CD4-positive, alpha-beta T cell (primary cell): ENCODE measurements at regions not wholly inside any gene's neighbourhood (a gene's known extent, or its start where the extent isn't known, plus 50 kb on each side); places are given as distances from the start of the nearest gene placed in this dataset.
"Not testable (repeated sequence)": the region's sequence is repeated elsewhere in the genome, so short reads cannot be mapped to it uniquely, and the experiment has no call there.

Experiments
- ATAC-seq: fragments of 200-7000 bp; cut with Tn5 transposase; one replicate; pipeline ENCODE4 v1.10.0; 2022; ENCODE audit warnings: mild to moderate bottlenecking; ENCODE audit not compliant: poor library complexity
- CTCF ChIA-PET: fragments of 350-600 bp; sonication (Branson Sonifier 250); formaldehyde crosslinking; loops from one replicate; lab custom pipeline; 2021; ENCODE audit warnings: antibody characterized with exemption, inconsistent platforms; lab: Charles Lee
- POLR2A ChIA-PET: fragments of 350-600 bp; sonication (Branson Sonifier 250); formaldehyde crosslinking; loops from one replicate; lab custom pipeline; 2021; ENCODE audit warnings: antibody characterized with exemption, inconsistent platforms; lab: Charles Lee
- DNase-seq, 14 experiments: peaks; one replicate each; pipeline ENCODE4 v3.0.0-alpha.2; 2013 to 2020; ENCODE audit warnings: mixed read lengths in 2 of 14
- H3K27ac ChIP-seq, 2 donors: one replicate each; pipeline versions ENCODE4 v1.5.1 to v1.7.0; 2013; ENCODE audit warnings: low read length in 2 of 2, low read depth in 1 of 2, mild to moderate bottlenecking in 1 of 2
- H3K27me3 ChIP-seq, 2 experiments: 1 replicate in 1 of 2; 2 replicates in 1 of 2; pipeline versions ENCODE4 v1.6.1 to v1.7.0; 2013; ENCODE audit warnings: low read length in 2 of 2, control low read depth in 1 of 2, mild to moderate bottlenecking in 1 of 2, moderate library complexity in 1 of 2; ENCODE audit not compliant: insufficient read depth in 2 of 2, control insufficient read depth in 1 of 2
- H3K36me3 ChIP-seq: one replicate; pipeline ENCODE4 v1.6.1; 2013; ENCODE audit warnings: low read length, control low read depth; ENCODE audit not compliant: insufficient read depth
- H3K4me1 ChIP-seq: one replicate; pipeline ENCODE4 v1.6.1; 2013; ENCODE audit warnings: low read length, control low read depth; ENCODE audit not compliant: insufficient read depth
- H3K4me3 ChIP-seq: one replicate; pipeline ENCODE4 v1.5.1; 2013; ENCODE audit warnings: mild to moderate bottlenecking, low read length, moderate library complexity
- H3K9me3 ChIP-seq, 2 experiments: 1 replicate in 1 of 2; 2 replicates in 1 of 2; pipeline versions ENCODE4 v1.6.1 to v1.7.0; 2013; ENCODE audit warnings: low read length in 2 of 2, mild to moderate bottlenecking in 2 of 2, control low read depth in 1 of 2, moderate library complexity in 1 of 2; ENCODE audit not compliant: control insufficient read depth in 1 of 2, insufficient read depth in 1 of 2
- H3K27ac Mint-ChIP-seq: one replicate; pipeline ENCODE4 v1.8.0; 2020; ENCODE audit warnings: mixed read lengths
- H3K27me3 Mint-ChIP-seq: one replicate; pipeline ENCODE4 v1.8.0; 2021; ENCODE audit warnings: mixed read lengths
- H3K36me3 Mint-ChIP-seq: one replicate; pipeline ENCODE4 v1.8.0; 2021; ENCODE audit warnings: low read depth, mixed read lengths
- H3K4me1 Mint-ChIP-seq: one replicate; pipeline ENCODE4 v1.8.0; 2021; ENCODE audit warnings: low read depth, mixed read lengths
- H3K4me3 Mint-ChIP-seq: one replicate; pipeline ENCODE4 v1.8.0; 2020; ENCODE audit warnings: mild to moderate bottlenecking, mixed read lengths
- H3K9me3 Mint-ChIP-seq: one replicate; pipeline ENCODE4 v1.8.0; 2020; ENCODE audit warnings: mixed read lengths
- intact Hi-C, 2 experiments: fragments of 100-400 bp; cut with DNase I in 1 of 2; cut with micrococcal nuclease in 1 of 2; formaldehyde crosslinking; loops; one replicate each; pipeline versions ENCODE4 v1.15.1 to v1.9.0; 2023 to 2025; cut with DNase I, micrococcal nuclease
- TF ChIP-seq, protein P1 (sequence below): fragments of 200-600 bp; IDR thresholded peaks from one replicate; pipeline ENCODE4 v1.8.0; 2022; ENCODE audit warnings: antibody characterized with exemption, mild to moderate bottlenecking

DNA sequence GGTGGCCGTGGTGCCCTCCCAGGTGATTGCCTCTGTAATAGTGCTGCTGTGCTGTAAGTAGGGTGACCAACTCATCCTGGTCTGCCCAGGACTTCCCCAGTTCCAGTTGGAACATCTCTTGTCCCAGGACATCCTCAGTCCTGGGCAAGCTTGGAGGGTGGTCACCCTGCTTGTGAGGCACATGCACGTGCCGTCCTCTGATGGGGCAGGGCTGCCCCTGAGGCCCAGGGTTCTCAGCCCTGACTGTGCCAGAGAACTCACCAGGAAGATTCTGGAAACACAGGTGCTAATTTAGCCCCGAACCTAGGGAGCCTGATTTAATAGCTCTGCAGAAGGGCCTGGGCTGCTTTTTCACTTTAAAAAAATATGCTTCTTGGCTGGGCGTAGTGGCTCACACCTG, 120.9 kb upstream of the PHACTR3 start:
- CTCF ChIA-PET = no interaction called here
- no peak overlapping the region for H3K4me3 Mint-ChIP-seq

DNA sequence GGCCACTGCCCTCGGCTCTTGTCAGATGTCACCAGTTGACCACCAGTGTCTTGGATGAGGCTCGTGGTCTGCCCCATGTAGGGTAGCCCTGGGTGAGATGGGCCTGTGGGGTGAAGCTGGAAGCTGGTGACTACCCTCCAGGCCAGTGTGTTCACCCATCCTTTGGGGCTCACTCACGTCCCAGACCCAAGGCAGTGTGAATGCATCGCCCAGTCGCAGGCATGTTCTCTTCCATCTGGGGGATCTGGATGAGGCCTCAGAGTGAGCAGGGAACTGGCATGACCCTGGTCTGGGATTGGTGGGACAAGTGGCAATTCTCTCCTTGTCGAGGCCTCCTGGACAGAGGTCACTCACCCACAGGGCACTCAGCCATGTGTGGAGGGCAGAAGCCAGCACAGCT, 120.1 kb upstream of the PHACTR3 start:
- Histone ChIP-seq H3K27ac (no peak overlapping the region), H3K27me3 (peaks cover 14 to 22% of the 10 kb centered on the region in 2 experiments), H3K9me3 (no peaks in the 10 kb centered on the region), H3K4me3 (no peak overlapping the region), H3K4me1 (no peaks in the 10 kb centered on the region), H3K36me3 (no peaks in the 10 kb centered on the region)
- Mint-ChIP-seq H3K4me3 (no peak overlapping the region), H3K27me3 (peaks cover 28% of the 10 kb centered on the region), H3K4me1 (no peaks in the 10 kb centered on the region), H3K9me3 (no peaks in the 10 kb centered on the region), H3K27ac (no peak overlapping the region), H3K36me3 (no peaks in the 10 kb centered on the region)
- CTCF ChIA-PET = no interaction called here
- intact Hi-C loops = no loop called here
- TF ChIP-seq, protein P1, sequence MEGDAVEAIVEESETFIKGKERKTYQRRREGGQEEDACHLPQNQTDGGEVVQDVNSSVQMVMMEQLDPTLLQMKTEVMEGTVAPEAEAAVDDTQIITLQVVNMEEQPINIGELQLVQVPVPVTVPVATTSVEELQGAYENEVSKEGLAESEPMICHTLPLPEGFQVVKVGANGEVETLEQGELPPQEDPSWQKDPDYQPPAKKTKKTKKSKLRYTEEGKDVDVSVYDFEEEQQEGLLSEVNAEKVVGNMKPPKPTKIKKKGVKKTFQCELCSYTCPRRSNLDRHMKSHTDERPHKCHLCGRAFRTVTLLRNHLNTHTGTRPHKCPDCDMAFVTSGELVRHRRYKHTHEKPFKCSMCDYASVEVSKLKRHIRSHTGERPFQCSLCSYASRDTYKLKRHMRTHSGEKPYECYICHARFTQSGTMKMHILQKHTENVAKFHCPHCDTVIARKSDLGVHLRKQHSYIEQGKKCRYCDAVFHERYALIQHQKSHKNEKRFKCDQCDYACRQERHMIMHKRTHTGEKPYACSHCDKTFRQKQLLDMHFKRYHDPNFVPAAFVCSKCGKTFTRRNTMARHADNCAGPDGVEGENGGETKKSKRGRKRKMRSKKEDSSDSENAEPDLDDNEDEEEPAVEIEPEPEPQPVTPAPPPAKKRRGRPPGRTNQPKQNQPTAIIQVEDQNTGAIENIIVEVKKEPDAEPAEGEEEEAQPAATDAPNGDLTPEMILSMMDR = no peak
- no peak for ATAC-seq
- POLR2A ChIA-PET = no interaction called here
- DNase-seq = no peak

More for the DNA sequence above, 120.9 kb upstream of the PHACTR3 start:
- Mint-ChIP-seq H3K9me3 (no peaks in the 10 kb centered on the region), H3K36me3 (no peaks in the 10 kb centered on the region), H3K4me1 (no peaks in the 10 kb centered on the region), H3K27ac (no peak overlapping the region), H3K27me3 (peaks cover 28% of the 10 kb centered on the region)
- H3K4me3 ChIP-seq = no peak overlapping the region
- DNase-seq (no peak), ATAC-seq (no peak)
- TF ChIP-seq, protein P1 = no peak
- intact Hi-C loops = no loop called here
- no peaks in the 10 kb centered on the region for H3K36me3 ChIP-seq
- POLR2A ChIA-PET = no interaction called here
- H3K4me1 ChIP-seq = no peaks in the 10 kb centered on the region
- peaks cover 14 to 22% of the 10 kb centered on the region in 2 experiments for H3K27me3 ChIP-seq
- no peaks in the 10 kb centered on the region for H3K9me3 ChIP-seq
- H3K27ac ChIP-seq = no peak overlapping the region

DNA sequence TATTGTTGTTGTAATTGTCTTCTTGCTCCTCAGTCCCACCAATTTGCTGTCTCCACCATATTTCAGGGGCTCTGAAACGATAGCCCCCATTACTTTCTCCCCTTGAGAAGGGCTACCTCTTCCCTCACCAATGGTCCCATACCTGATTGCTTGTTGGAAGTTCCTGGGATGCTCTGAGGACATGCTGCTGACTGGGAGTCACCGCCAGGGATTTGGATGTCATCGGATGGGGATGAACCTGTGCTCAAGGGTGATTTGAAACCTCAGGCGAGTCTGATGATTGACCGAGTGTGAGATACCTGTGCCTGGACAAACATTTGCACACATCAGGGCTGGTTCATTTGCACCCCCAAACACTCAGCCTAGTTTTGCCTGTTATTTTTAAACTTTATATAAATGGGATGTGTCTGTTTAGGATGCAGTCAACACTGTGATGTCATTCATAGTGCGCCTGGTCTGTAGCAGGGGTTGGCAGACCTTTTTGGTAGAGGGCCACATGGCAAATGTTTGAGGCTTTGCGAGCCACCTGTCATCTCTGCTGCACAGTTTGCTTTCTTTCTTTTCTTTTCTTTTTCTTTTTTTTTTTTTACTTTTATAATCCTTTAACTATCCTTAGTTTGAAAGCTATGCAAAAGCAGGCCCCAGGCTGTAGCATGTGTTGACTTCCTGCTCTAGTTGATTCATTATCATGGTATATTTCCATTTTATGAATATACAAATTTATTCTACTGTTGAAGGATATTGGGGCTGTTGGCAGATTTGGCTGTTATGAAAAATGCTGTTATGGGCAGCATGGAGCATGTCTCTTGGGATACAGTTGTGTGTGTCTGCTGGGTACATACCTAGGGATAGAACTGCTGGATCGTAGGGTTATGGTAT, 118.5 kb upstream of the PHACTR3 start:
- no peaks in the 10 kb centered on the region for H3K36me3 Mint-ChIP-seq
- H3K27ac Mint-ChIP-seq = no peak overlapping the region
- ChIA-PET CTCF (no interaction called here), POLR2A (no interaction called here)
- no peaks in the 10 kb centered on the region for H3K4me1 Mint-ChIP-seq
- H3K9me3 Mint-ChIP-seq = no peaks in the 10 kb centered on the region
- H3K27me3 Mint-ChIP-seq = peaks cover 28% of the 10 kb centered on the region
- H3K4me1 ChIP-seq = no peaks in the 10 kb centered on the region
- no peak overlapping the region for H3K4me3 Mint-ChIP-seq
- ATAC-seq (no peak), DNase-seq (no peak)
- H3K27ac ChIP-seq = no peak overlapping the region
- H3K36me3 ChIP-seq = no peaks in the 10 kb centered on the region
- intact Hi-C loops = no loop called here
- no peak overlapping the region for H3K4me3 ChIP-seq
- H3K9me3 ChIP-seq = no peaks in the 10 kb centered on the region
- TF ChIP-seq, protein P1 = no peak
- peaks cover 14 to 22% of the 10 kb centered on the region in 2 experiments for H3K27me3 ChIP-seq

DNA sequence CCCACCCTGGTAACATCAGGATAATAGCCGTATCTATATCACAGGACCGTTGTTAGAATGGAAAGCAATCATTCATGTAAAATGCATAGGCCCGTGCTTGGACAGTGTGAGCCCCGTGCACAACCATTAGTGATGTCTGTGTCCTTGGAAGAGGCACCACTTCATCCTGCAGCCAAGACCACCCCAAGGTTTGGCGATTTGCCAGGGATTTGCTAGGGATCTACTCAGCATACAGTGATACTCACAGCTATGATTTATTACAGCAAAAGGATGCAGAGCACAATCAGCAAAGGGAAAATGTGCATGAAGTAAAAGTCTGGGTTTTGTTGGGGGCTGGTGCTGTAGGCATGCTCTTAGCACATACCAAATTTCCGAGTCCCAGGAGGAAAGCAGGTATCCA, 115.9 kb upstream of the PHACTR3 start:
- H3K4me3 ChIP-seq, H3K4me1 Mint-ChIP-seq, ATAC-seq, H3K27ac Mint-ChIP-seq, CTCF ChIA-PET, H3K27me3 Mint-ChIP-seq, H3K4me3 Mint-ChIP-seq, H3K9me3 ChIP-seq, H3K27ac ChIP-seq, DNase-seq, H3K27me3 ChIP-seq, H3K9me3 Mint-ChIP-seq, H3K4me1 ChIP-seq, H3K36me3 ChIP-seq, H3K36me3 Mint-ChIP-seq, POLR2A ChIA-PET, intact Hi-C loops: not testable (repeated sequence)

DNA sequence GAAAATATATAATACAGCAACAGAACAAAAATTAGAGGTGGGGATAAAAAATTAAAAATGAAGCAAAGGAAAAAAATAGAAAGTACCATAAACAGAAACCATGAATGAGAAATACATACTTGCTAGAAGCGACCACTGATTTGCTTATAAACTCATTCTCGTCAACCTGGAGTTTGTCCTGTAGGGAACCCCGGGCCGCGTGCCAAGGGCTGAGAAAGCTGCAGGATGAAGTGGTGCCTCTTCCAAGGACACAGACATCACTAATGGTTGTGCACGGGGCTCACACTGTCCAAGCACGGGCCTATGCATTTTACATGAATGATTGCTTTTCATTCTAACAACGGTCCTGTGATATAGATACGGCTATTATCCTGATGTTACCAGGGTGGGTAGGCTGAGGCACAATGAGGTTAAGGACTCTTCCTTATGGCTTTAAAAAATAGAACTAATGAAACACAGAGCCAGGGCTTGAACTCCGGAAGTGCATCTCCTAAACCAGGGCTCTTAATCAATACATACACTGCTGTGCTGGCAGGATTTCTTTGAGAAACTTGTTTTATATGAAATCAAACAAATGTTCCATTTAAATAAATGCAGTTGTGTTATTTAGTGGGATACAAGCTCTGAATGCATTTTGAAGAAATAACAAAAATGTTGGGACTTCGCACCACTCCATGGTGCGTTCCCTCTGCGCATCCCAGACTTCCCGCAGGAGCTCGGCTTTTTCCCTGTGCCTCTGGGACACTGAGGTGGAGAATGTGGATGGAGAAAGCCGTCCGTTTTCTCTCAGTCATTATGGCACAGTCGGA, 113.9 kb upstream of the PHACTR3 start:
- CTCF ChIA-PET, POLR2A ChIA-PET, H3K27me3 Mint-ChIP-seq, H3K27me3 ChIP-seq, H3K4me1 ChIP-seq, H3K9me3 Mint-ChIP-seq, H3K27ac Mint-ChIP-seq, H3K9me3 ChIP-seq, H3K4me3 ChIP-seq, ATAC-seq, H3K36me3 Mint-ChIP-seq, H3K27ac ChIP-seq, H3K36me3 ChIP-seq, H3K4me1 Mint-ChIP-seq, DNase-seq, H3K4me3 Mint-ChIP-seq: not testable (repeated sequence)
- intact Hi-C loops = loop anchor here in 1 of 2 experiments (10.0 kb wide), 3 partner anchors 406 to 1006 kb away; no protein-coding TSS in a partner anchor
